Skin of body (tissue), 2 donors: ENCODE measurements at regions not wholly inside any gene's neighbourhood (a gene's known extent, or its start where the extent isn't known, plus 50 kb on each side); places are given as distances from the start of the nearest gene placed in this dataset. TPM values are rescaled to one million over a fixed set of nuclear protein-coding genes. Genes with fewer than 3 reads are reported as not detected.

Experiments used
- DNase-seq: peaks from one replicate; lab custom pipeline; 2025; lab: John Stamatoyannopoulos, UW
- small RNA-seq: library from RNA; depleted of rRNA; stranded (forward); fragments of <200 nt; gene quantifications from one replicate; pipeline ENCODE3, GENCODE V24; 2014; ENCODE audit warnings: low replicate concordance

DNA sequence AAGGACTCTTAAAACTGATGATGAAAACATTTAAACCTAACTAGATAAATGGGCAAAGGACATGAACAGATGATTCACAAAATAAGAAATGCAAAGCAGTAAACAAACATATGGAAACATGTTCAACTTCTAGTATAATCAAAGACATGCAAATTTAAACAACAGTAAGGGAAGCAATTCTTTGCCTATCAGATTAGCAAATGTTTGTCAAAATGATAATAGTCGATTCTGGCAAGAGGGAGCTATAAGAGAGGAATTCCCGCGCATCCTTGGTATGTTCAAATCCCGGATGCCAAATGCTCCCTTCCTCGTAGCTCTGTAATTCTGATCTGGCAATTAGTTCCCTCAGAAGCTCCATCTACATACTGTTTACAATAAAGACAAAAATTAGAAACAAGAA is 320.5 kb downstream of the PHKB start:
- DNase-seq, result no peak

DNA sequence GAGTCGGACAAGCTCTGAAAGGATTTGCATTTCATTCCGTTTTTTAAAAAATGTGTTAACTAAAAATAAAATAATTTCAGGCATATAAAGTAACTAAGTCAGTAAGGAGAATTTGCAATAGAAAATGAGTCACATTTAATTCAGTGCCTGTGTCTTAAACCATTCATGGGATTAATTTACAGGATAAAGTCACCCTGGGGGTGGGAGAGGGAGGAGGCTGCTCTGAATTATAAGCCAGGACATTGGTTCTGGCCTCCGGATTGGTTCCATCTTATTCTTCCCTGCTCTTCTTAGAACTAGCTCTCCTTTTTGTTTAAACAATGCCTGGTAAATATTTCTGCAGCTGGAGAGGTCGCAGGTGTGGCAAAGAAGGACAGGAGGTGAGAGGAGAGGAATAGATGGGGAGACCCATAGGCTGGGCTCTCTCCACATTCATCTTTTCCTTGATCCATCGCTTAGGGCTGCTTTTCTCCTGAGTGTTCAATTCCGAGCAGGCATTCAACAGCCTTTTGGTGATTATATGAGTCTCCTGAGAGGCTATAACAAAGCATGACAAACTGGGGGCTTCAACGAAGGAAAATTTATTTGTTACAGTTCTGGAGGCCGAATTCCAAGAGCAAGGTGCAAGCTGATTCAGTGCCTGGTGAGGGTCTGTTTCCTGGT is 319.2 kb downstream of the PHKB start:
- DNase-seq, result no peak

GRCh38 chr16:47779201-47780016 is 318.3 kb downstream of the PHKB start:
- DNase-seq, result no peak

DNA sequence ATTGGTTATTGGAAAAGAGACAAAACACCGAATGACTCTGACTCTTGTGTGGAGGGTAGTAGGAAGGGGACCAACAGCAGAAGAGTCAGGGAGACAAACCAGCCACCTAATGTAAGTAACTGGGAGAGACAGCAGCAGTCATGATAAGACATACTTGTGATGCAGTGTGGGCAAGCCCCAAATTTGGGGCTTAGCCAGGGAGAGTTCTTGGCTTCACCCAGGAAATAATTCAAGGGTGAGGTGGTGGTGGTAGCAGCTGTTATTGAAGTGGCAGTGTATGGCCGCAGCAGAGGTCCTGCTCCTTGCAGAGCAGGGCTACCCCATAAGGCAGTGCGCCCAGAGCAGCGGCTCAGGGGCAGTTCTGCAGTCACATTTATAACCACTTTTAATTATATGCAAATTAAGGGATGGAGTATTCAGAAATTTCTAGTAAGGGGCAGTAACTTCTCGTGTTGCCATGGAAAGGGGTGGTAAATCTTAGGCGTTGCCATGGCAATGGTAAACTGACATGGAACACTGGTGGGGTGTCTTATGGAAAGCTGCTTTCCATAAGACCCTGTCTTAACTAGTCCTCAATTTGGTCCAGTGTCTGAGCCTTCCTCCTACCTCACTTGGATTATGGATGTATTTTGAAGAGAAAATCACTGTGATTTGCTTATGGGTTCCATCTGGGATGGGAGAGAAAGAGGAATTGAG is 317.1 kb downstream of the PHKB start:
- DNase-seq, result no peak

GRCh38 chr16:47777220-47777619 is 316.1 kb downstream of the PHKB start:
- DNase-seq, result no peak

GRCh38 chr16:47774661-47775060 is 313.5 kb downstream of the PHKB start:
- DNase-seq, result no peak

- no peak for DNase-seq
Measured at GRCh38 chr16:47753659-47754058, 292.5 kb downstream of the PHKB start.

Small RNAs in the stretch of these regions (small RNA-seq; reads per million reads assigned to genes)
- gene AC141846.1, result not detected
